ENCODE measurements at regions not wholly inside any gene's neighbourhood (a gene's known extent, or its start where the extent isn't known, plus 50 kb on each side); places are given as distances from the start of the nearest gene placed in this dataset.

- no peaks in the 10 kb centered on the region for H3K27me3 Mint-ChIP-seq (ENCODE audit: low read depth)
- no peak overlapping the region for H3K4me3 Mint-ChIP-seq
- H3K9me3 Mint-ChIP-seq = no peaks in the 10 kb centered on the region
- H3K27ac Mint-ChIP-seq = no peak overlapping the region
- no peaks in the 10 kb centered on the region for H3K4me1 Mint-ChIP-seq (ENCODE audit: low read depth)
- H3K36me3 Mint-ChIP-seq (ENCODE audit: low read depth) = no peaks in the 10 kb centered on the region
These were observed 652.1 kb downstream of the TBC1D32 start for GRCh38 chr6:120682145-120682544.

DNA sequence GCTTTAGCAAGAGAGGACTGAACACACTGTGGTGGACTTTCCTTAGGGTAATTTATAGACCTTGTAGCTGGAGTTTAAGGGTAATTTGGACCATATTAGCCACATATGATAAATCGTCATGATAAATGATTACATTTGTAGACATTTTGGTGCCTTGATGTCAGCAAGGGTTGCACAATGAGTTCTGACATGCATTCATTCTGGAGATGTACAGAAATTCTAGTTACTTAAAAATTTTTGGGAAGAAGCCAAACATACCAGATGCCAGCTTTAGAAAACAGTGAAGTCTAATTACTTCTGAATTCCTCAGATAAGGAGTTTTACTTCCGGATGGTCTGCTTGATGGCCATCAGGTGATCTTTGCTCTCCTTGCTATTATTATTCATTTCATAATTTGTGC lies 653.1 kb downstream of the TBC1D32 start:
- H3K27me3 Mint-ChIP-seq (ENCODE audit: low read depth) = no peaks in the 10 kb centered on the region
- H3K9me3 Mint-ChIP-seq = no peaks in the 10 kb centered on the region
- no peak overlapping the region for H3K4me3 Mint-ChIP-seq
- no peaks in the 10 kb centered on the region for H3K36me3 Mint-ChIP-seq (ENCODE audit: low read depth)
- no peak overlapping the region for H3K27ac Mint-ChIP-seq
- H3K4me1 Mint-ChIP-seq (ENCODE audit: low read depth) = no peaks in the 10 kb centered on the region

DNA sequence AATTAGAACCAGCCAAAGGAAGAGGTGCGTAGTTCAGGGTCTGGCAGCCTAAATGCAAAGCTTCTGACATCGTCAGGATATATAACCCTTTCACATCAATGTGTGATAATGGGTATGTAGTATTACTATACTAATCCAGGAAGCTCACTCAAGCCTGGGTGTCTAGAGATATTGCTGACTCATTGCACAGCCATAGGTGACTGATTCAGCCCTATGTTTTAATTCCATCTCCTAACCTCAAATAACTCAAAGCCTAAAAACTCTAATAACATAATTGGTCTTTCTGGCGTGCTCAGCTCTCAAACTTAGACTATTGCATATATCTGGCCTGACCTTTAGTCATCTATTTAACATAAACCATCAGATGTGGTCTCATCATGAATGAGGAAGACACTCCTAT lies 658.4 kb downstream of the TBC1D32 start:
- Mint-ChIP-seq H3K4me1 (ENCODE audit: low read depth) (no peaks in the 10 kb centered on the region), H3K9me3 (no peaks in the 10 kb centered on the region), H3K4me3 (no peak overlapping the region), H3K27me3 (ENCODE audit: low read depth) (no peaks in the 10 kb centered on the region), H3K27ac (no peak overlapping the region), H3K36me3 (ENCODE audit: low read depth) (no peaks in the 10 kb centered on the region)

DNA sequence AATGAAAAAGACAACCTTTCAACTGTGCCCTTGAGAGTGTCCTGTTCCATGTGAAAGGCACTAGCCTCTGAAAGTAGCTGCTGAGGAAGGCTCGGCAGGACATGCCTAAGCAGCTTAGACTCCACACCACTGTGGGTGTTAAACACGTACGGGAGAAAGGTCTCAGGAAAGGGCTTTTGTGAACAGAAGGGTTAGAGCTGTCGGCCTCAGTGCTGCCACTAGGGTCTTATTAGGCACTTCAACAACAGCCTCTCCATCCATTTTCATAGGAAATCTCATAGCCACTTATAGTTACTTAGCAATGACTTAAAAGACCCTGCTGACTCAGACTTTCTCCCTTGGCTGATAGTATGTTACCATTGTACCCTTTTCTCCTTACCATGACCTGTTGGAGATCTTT lies 662.8 kb downstream of the TBC1D32 start:
- H3K4me1 Mint-ChIP-seq (ENCODE audit: low read depth) = no peaks in the 10 kb centered on the region
- no peaks in the 10 kb centered on the region for H3K27me3 Mint-ChIP-seq (ENCODE audit: low read depth)
- H3K4me3 Mint-ChIP-seq = no peak overlapping the region
- no peaks in the 10 kb centered on the region for H3K36me3 Mint-ChIP-seq (ENCODE audit: low read depth)
- peaks cover 18% of the 10 kb centered on the region for H3K9me3 Mint-ChIP-seq
- no peak overlapping the region for H3K27ac Mint-ChIP-seq

DNA sequence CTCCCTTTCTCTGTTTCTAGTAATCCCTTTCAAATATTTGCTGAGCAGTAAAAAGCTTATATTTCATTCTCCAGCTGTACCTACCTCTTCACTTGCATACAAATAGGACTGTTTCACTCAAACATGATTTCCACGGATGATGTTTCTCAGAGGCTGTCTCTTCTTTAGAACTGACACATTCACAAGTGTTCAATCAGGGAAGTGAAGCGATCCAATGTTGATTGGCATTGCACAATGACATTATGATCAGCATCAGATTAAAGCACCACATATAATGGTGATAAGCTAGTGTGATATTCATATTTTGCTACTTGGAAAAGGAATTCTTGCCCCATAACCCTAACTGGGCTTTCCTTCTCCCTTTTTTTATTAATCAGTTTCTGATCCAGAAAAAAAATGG lies 681.8 kb downstream of the TBC1D32 start:
- Mint-ChIP-seq H3K9me3 (peaks cover 9% of the 10 kb centered on the region), H3K4me1 (ENCODE audit: low read depth) (no peaks in the 10 kb centered on the region), H3K27me3 (ENCODE audit: low read depth) (no peaks in the 10 kb centered on the region), H3K36me3 (ENCODE audit: low read depth) (no peaks in the 10 kb centered on the region), H3K27ac (no peak overlapping the region), H3K4me3 (no peak overlapping the region)

DNA sequence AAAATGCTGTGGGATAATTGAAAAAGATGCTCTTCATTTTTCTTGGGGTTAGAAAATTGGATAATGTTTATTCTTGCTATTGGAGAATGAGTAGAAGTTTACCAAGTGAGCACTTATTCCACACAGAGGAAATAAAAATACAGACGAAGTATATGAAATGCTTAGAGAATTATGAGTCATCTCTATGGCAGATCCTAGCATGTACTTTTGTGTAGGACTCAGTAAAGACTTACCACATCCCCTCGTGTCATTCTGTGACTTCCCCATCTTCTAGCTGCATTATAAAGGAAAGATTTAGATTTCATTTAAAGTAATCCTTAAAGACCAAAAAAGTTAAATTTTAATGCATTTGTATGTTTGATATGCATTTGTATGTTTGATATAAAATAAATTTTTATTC lies 685.6 kb downstream of the TBC1D32 start:
- H3K4me1 Mint-ChIP-seq (ENCODE audit: low read depth) = no peaks in the 10 kb centered on the region
- no peaks in the 10 kb centered on the region for H3K27me3 Mint-ChIP-seq (ENCODE audit: low read depth)
- no peak overlapping the region for H3K4me3 Mint-ChIP-seq
- H3K36me3 Mint-ChIP-seq (ENCODE audit: low read depth) = no peaks in the 10 kb centered on the region
- no peak overlapping the region for H3K27ac Mint-ChIP-seq
- peaks cover 9% of the 10 kb centered on the region for H3K9me3 Mint-ChIP-seq

DNA sequence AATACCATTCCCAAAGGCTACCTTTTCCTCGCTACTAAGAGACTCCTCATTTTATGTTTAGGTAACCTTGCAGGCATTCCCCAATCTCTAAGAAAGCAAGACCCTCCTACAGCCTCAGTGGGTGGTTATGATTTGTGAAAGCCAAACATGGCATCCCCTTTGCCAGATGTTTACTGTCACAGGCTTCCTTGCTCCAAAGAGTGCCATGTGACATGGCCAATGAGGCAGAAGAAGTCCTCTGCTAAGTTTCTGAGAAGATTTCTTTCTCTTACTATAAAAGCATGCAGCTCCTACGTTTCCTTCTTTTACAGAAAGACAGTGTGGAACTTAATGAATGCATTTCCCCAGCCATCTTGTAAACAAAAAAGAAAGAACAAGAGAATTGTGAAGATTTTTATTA lies 688.2 kb downstream of the TBC1D32 start:
- Mint-ChIP-seq H3K27me3 (ENCODE audit: low read depth) (no peaks in the 10 kb centered on the region), H3K27ac (no peak overlapping the region), H3K9me3 (peaks cover 9% of the 10 kb centered on the region), H3K36me3 (ENCODE audit: low read depth) (no peaks in the 10 kb centered on the region), H3K4me3 (no peak overlapping the region), H3K4me1 (ENCODE audit: low read depth) (no peaks in the 10 kb centered on the region)

- Mint-ChIP-seq H3K27ac (no peak overlapping the region), H3K27me3 (ENCODE audit: low read depth) (no peaks in the 10 kb centered on the region), H3K4me3 (no peak overlapping the region), H3K36me3 (ENCODE audit: low read depth) (no peaks in the 10 kb centered on the region), H3K9me3 (peaks cover 4% of the 10 kb centered on the region), H3K4me1 (ENCODE audit: low read depth) (no peaks in the 10 kb centered on the region)
These were observed 701.3 kb downstream of the TBC1D32 start for GRCh38 chr6:120632975-120633374.

DNA sequence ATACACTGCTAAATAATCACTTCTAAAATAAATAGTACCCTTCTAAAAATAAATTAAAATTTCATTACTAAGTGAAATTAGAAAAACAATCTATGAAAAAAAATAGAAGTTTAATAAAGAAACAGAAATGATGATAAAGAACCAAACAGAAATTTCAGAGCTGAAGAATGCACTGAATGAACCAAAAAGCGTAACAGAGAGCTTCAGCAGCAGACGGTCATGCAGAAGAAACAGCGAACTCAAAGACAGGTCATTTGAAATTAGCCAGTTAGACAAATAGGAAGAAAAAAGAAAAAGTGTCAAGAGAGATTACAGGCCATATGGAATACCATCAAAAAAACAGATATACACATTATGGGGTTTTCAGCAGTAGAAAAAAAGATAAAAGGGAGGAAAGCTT lies 706.7 kb downstream of the TBC1D32 start:
- Mint-ChIP-seq H3K9me3 (peaks cover 6% of the 10 kb centered on the region), H3K4me3 (no peak overlapping the region), H3K36me3 (ENCODE audit: low read depth) (no peaks in the 10 kb centered on the region), H3K27me3 (ENCODE audit: low read depth) (no peaks in the 10 kb centered on the region), H3K27ac (no peak overlapping the region), H3K4me1 (ENCODE audit: low read depth) (no peaks in the 10 kb centered on the region)

- H3K36me3 Mint-ChIP-seq (ENCODE audit: low read depth) = no peaks in the 10 kb centered on the region
- H3K27me3 Mint-ChIP-seq (ENCODE audit: low read depth) = no peaks in the 10 kb centered on the region
- no peaks in the 10 kb centered on the region for H3K4me1 Mint-ChIP-seq (ENCODE audit: low read depth)
- H3K9me3 Mint-ChIP-seq = no peaks in the 10 kb centered on the region
- H3K27ac Mint-ChIP-seq = no peak overlapping the region
- H3K4me3 Mint-ChIP-seq = no peak overlapping the region
These were observed 712.1 kb downstream of the TBC1D32 start for GRCh38 chr6:120622127-120622631.

DNA sequence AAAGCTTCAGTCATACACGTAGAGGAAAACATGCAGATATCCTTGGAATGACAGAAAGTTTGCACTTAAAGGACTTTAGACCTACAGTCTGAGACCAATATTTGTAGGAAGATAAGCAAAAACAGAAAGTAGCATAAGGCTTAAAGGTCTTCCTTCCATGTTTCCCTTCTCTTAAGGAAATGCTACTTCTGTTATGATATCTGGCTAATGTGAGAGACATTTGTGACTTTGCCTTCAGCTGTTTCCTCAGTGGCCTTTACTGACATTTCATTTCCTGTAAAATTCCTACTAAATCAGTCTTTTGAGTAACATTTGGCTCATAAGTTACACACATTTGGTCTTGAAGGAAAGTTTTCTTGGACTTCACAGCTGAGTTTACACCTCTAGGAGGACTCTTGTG lies 713.4 kb downstream of the TBC1D32 start:
- Mint-ChIP-seq H3K4me3 (no peak overlapping the region), H3K27me3 (ENCODE audit: low read depth) (no peaks in the 10 kb centered on the region), H3K4me1 (ENCODE audit: low read depth) (no peaks in the 10 kb centered on the region), H3K36me3 (ENCODE audit: low read depth) (no peaks in the 10 kb centered on the region), H3K9me3 (no peaks in the 10 kb centered on the region), H3K27ac (no peak overlapping the region)

DNA sequence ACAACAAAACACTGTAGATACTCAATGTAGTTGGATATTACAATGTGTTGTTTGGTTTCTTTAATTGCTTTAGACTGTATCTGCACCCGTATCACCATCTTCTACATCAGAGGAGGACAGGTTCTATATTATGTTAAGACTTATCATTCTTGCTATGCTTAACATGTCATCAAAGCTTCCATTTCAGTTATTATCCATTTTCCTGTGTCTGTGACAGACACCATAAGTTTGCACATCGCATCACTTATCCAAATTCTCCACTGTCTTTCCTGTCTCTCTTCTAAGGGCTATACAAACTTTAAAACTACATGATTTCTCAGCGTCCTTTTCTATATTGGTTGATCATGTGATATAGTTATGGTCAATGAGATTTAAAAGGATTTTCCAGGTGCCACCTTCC lies 719.0 kb downstream of the TBC1D32 start:
- no peaks in the 10 kb centered on the region for H3K27me3 Mint-ChIP-seq (ENCODE audit: low read depth)
- no peaks in the 10 kb centered on the region for H3K36me3 Mint-ChIP-seq (ENCODE audit: low read depth)

DNA sequence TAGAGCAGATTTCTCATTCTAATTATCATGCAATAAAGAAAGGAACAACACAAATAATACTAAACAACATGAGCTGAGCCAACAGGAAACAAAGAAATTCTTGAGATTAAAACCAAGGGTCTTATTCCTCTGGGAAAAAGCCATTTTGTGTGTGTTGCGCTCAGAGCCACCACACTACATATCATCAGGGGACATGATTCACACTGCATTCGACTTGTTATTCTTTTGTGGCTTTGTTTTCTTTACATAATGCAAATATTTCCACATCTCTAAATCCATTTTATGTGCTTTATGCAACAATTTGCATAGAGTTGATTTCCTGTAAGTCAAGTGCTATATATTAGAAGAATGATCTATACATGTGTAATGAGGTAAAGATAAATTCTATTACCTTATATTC lies 719.6 kb downstream of the TBC1D32 start:
- Mint-ChIP-seq H3K4me1 (ENCODE audit: low read depth) (no peaks in the 10 kb centered on the region), H3K4me3 (no peak overlapping the region), H3K36me3 (ENCODE audit: low read depth) (no peaks in the 10 kb centered on the region), H3K9me3 (no peaks in the 10 kb centered on the region), H3K27ac (no peak overlapping the region), H3K27me3 (ENCODE audit: low read depth) (no peaks in the 10 kb centered on the region)

More for the DNA sequence above, 719.0 kb downstream of the TBC1D32 start:
- H3K27ac Mint-ChIP-seq = no peak overlapping the region
- H3K9me3 Mint-ChIP-seq = no peaks in the 10 kb centered on the region
- H3K4me3 Mint-ChIP-seq = no peak overlapping the region
- H3K4me1 Mint-ChIP-seq (ENCODE audit: low read depth) = no peaks in the 10 kb centered on the region

GRCh38 chr6:120608826-120609225 lies 725.5 kb downstream of the TBC1D32 start:
- Mint-ChIP-seq H3K4me3 (no peak overlapping the region), H3K4me1 (ENCODE audit: low read depth) (no peaks in the 10 kb centered on the region), H3K36me3 (ENCODE audit: low read depth) (no peaks in the 10 kb centered on the region), H3K9me3 (no peaks in the 10 kb centered on the region), H3K27me3 (ENCODE audit: low read depth) (no peaks in the 10 kb centered on the region), H3K27ac (no peak overlapping the region)

DNA sequence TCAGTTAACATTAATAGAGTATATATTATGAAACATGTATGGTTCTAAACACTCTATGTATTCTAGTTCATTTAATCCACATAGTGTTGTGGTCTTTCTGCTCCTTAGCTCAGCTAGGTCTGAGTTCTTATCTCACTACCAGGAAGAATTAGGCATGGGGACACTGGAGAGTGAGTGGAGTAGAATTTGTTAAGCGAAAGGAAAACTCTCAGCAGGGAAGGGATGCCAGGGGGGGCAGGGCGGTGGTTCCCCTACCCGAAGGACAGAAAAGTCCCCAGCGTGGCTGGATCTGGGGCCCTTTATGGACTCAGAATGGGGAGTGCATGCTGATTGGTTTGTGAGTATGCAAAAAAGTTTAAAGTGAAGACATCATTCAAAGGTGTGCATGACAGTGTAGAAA lies 727.5 kb downstream of the TBC1D32 start:
- Mint-ChIP-seq H3K27ac (no peak overlapping the region), H3K4me1 (ENCODE audit: low read depth) (no peaks in the 10 kb centered on the region), H3K9me3 (no peaks in the 10 kb centered on the region), H3K4me3 (no peak overlapping the region), H3K36me3 (ENCODE audit: low read depth) (no peaks in the 10 kb centered on the region), H3K27me3 (ENCODE audit: low read depth) (no peaks in the 10 kb centered on the region)

DNA sequence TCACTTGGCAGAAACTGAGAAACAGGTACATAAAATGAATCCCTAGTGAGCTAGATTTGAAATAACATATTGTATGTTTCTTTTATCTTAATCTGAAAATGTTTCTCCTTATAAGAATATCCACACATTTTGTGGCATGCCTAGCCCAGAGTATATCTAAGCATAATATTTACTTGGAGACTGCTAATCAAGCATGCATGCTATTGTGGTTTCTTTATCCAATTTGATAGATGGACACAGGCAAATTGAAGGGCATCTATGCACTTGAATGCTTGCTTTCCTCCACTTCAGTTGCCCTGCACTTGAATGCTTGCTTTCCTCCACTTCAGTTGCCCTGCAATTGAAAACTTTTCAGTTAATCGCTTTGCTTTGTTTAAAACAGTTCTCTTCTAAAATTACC lies 729.8 kb downstream of the TBC1D32 start:
- no peak overlapping the region for H3K4me3 Mint-ChIP-seq
- H3K27ac Mint-ChIP-seq = no peak overlapping the region
- H3K9me3 Mint-ChIP-seq = no peaks in the 10 kb centered on the region
- H3K36me3 Mint-ChIP-seq (ENCODE audit: low read depth) = no peaks in the 10 kb centered on the region
- no peaks in the 10 kb centered on the region for H3K4me1 Mint-ChIP-seq (ENCODE audit: low read depth)
- H3K27me3 Mint-ChIP-seq (ENCODE audit: low read depth) = no peaks in the 10 kb centered on the region

All from T-helper 1 cell treated with Interleukin-12 subunit alpha and Interleukin-12 subunit beta and Interleukin-4 antibody, amounts not matched to agents 30 μg/mL and 1 μg/mL, for 36 hours (primary cell).